SK-N-SH (cell line): ENCODE measurements at regions not wholly inside any gene's neighbourhood (a gene's known extent, or its start where the extent isn't known, plus 50 kb on each side); places are given as distances from the start of the nearest gene placed in this dataset.

Source experiments
- CTCF ChIA-PET: fragments of 300-600, 350-600 bp; formaldehyde crosslinking; extraction: SDS; loops from one replicate; lab custom pipeline; 2021; lab: Yijun Ruan, JAX
- POLR2A ChIA-PET: fragments of 350-600 bp; sonication (Branson Sonifier 250); formaldehyde crosslinking; extraction: SDS; loops from one replicate; lab custom pipeline; 2020; ENCODE audit warnings: antibody characterized with exemption, inconsistent platforms; lab: Yijun Ruan, JAX
- DNase-seq: peaks from one replicate; pipeline ENCODE4 v3.0.0; 2012
- H2AFZ ChIP-seq: fragments of 200-600 bp; sonication (generic); 2 replicates; pipeline ENCODE4 v1.8.1; 2016; ENCODE audit warnings: antibody characterized with exemption, mild to moderate bottlenecking, low read depth
- H3F3A ChIP-seq: fragments of 200-600 bp; sonication (generic); replicated peaks from 2 replicates; pipeline ENCODE3; 2016; ENCODE audit warnings: antibody characterized with exemption, mild to moderate bottlenecking; ENCODE audit not compliant: insufficient read depth
- H3K27ac ChIP-seq, 2 experiments: fragments of 200-500 bp in 1 of 2; fragments of 200-600 bp in 1 of 2; sonication (Bioruptor generic) in 1 of 2; sonication (generic), shearing (Covaris generic) in 1 of 2; 2 replicates each; pipeline versions ENCODE4 v1.5.1 to v1.6.1; 2014 to 2016; ENCODE audit warnings: low read depth in 2 of 2, inconsistent platforms in 1 of 2, low read length in 1 of 2, mild to moderate bottlenecking in 1 of 2, mixed read lengths in 1 of 2
- H3K27me3 ChIP-seq: fragments of 200-600 bp; sonication (generic), shearing (Covaris generic); 2 replicates; pipeline ENCODE4 v1.6.1; 2016; ENCODE audit warnings: mixed run types; ENCODE audit not compliant: insufficient read depth
- H3K36me3 ChIP-seq, 2 experiments: fragments of 200-500 bp in 1 of 2; fragments of 200-600 bp in 1 of 2; sonication (Bioruptor generic) in 1 of 2; sonication (generic) in 1 of 2; replicated peaks in 1 of 2; 2 replicates each; pipeline versions ENCODE3 to v1.5.1; 2014 to 2016; ENCODE audit warnings: low read length in 1 of 2, mild to moderate bottlenecking in 1 of 2; ENCODE audit not compliant: insufficient read depth in 2 of 2, control insufficient read depth in 1 of 2
- H3K4me1 ChIP-seq, 2 experiments: fragments of 200-500 bp in 1 of 2; fragments of 200-600 bp in 1 of 2; sonication (Bioruptor generic) in 1 of 2; sonication (generic), shearing (Covaris generic) in 1 of 2; 2 replicates each; pipeline versions ENCODE4 v1.5.1 to v1.6.1; 2014 to 2016; ENCODE audit warnings: low read depth in 1 of 2, low read length in 1 of 2, mixed run types in 1 of 2; ENCODE audit not compliant: insufficient read depth in 2 of 2, control insufficient read depth in 1 of 2
- H3K4me2 ChIP-seq: fragments of 200-600 bp; sonication (generic), shearing (Covaris generic); 2 replicates; pipeline ENCODE4 v1.6.1; 2017; ENCODE audit warnings: mixed run types
- H3K4me3 ChIP-seq, 2 experiments: fragments of 200-500 bp in 1 of 2; fragments of 200-600 bp in 1 of 2; sonication (Bioruptor generic) in 1 of 2; sonication (generic), shearing (Covaris generic) in 1 of 2; 2 replicates each; pipeline versions ENCODE4 v1.5.1 to v1.8.1; 2014 to 2016; ENCODE audit warnings: low read depth in 2 of 2, inconsistent platforms in 1 of 2, low read length in 1 of 2, mild to moderate bottlenecking in 1 of 2, mixed read lengths in 1 of 2, moderate library complexity in 1 of 2
- H3K79me2 ChIP-seq: fragments of 200-600 bp; sonication (generic); 2 replicates; pipeline ENCODE4 v1.8.1; 2017; ENCODE audit warnings: mild to moderate bottlenecking; ENCODE audit not compliant: insufficient read depth
- H3K9ac ChIP-seq: fragments of 200-600 bp; sonication (generic); 2 replicates; pipeline ENCODE4 v1.6.1; 2017; ENCODE audit warnings: mixed run types
- H3K9me2 ChIP-seq: fragments of 200-600 bp; sonication (generic); 2 replicates; pipeline ENCODE4 v1.6.1; 2017; ENCODE audit warnings: mixed run types
- H3K9me3 ChIP-seq: fragments of 200-600 bp; sonication (generic); 2 replicates; pipeline ENCODE4 v1.6.1; 2017; ENCODE audit warnings: mixed run types, mild to moderate bottlenecking, moderate library complexity
- H4K20me1 ChIP-seq: fragments of 200-600 bp; sonication (generic); 2 replicates; pipeline ENCODE4 v1.6.1; 2017; ENCODE audit warnings: mild to moderate bottlenecking, mixed run types; ENCODE audit not compliant: insufficient read depth
- ELF1 ChIP-seq: IDR thresholded peaks from 2 replicates; pipeline ENCODE4 v1.4.0; 2012
- EP300 ChIP-seq, 2 experiments: IDR thresholded peaks; 2 replicates each; pipeline versions ENCODE4 v1.4.0 to v1.6.1; 2012; ENCODE audit warnings: borderline replicate concordance in 1 of 2, low read depth in 1 of 2, low read length in 1 of 2
- EZH2phosphoT487 ChIP-seq: fragments of 200-600 bp; sonication (generic); IDR thresholded peaks from 2 replicates; pipeline ENCODE4 v1.6.1; 2017; ENCODE audit warnings: low read depth, mixed run types, mild to moderate bottlenecking, antibody characterized with exemption, moderate library complexity, borderline replicate concordance
- FOSL2 ChIP-seq: IDR thresholded peaks from 2 replicates; pipeline ENCODE4 v1.4.0; 2012; ENCODE audit warnings: low read depth, mild to moderate bottlenecking, moderate library complexity, borderline replicate concordance
- FOXJ3 ChIP-seq: sonication (generic); formaldehyde crosslinking; IDR thresholded peaks from 2 replicates; pipeline ENCODE4 v1.5.1; 2020; ENCODE audit warnings: mild to moderate bottlenecking, missing genetic modification reagents
- GATA2 ChIP-seq: sonication (generic); formaldehyde crosslinking; IDR thresholded peaks from 2 replicates; pipeline ENCODE4 v1.5.0; 2020; ENCODE audit warnings: mild to moderate bottlenecking, missing genetic modification reagents
- JUND ChIP-seq: IDR thresholded peaks from 2 replicates; pipeline ENCODE4 v1.4.0; 2012
- MXI1 ChIP-seq: IDR thresholded peaks from 2 replicates; pipeline ENCODE4 v1.6.1; 2012; ENCODE audit warnings: mild to moderate bottlenecking, low read depth, low read length, improper control_type of control experiment
- NFIC ChIP-seq: IDR thresholded peaks from 2 replicates; pipeline ENCODE4 v1.4.0; 2012; ENCODE audit warnings: borderline replicate concordance
- RAD21 ChIP-seq: IDR thresholded peaks from 2 replicates; pipeline ENCODE4 v1.6.1; 2012; ENCODE audit warnings: mild to moderate bottlenecking, low read length
- SMC3 ChIP-seq: IDR thresholded peaks from 2 replicates; pipeline ENCODE4 v1.6.1; 2012; ENCODE audit warnings: low read depth, low read length, improper control_type of control experiment
- TEAD4 ChIP-seq: IDR thresholded peaks from 2 replicates; pipeline ENCODE4 v1.4.0; 2012; ENCODE audit warnings: mild to moderate bottlenecking, borderline replicate concordance; ENCODE audit not compliant: insufficient read depth
- YY1 ChIP-seq: IDR thresholded peaks from 2 replicates; pipeline ENCODE4 v1.4.0; 2012; ENCODE audit warnings: low read depth, mild to moderate bottlenecking
- WGBS: methylation state at CpG from one replicate; pipeline ENCODE4 v1.1.6; 2017; ENCODE audit warnings: low lambda C conversion rate; 5-methylcytosine and 5-hydroxymethylcytosine counted together
- TF ChIP-seq, protein P1 (sequence below): IDR thresholded peaks from 2 replicates; pipeline ENCODE4 v1.4.0; 2012; ENCODE audit warnings: low read depth, borderline replicate concordance
- TF ChIP-seq, protein P2 (sequence below): fragments of 200-600 bp; sonication (generic); IDR thresholded peaks from 2 replicates; pipeline ENCODE4 v1.6.1; 2017; ENCODE audit warnings: antibody characterized with exemption, mild to moderate bottlenecking, moderate library complexity
- TF ChIP-seq, protein P3 (sequence below): fragments of 150-350 bp; IDR thresholded peaks from 2 replicates; pipeline ENCODE4 v1.6.1; 2016; ENCODE audit warnings: mild to moderate bottlenecking, low read depth, low read length
- TF ChIP-seq, protein P4 (sequence below): fragments of 150-350 bp; IDR thresholded peaks from 2 replicates; pipeline ENCODE4 v1.6.1; 2017; ENCODE audit warnings: antibody characterized with exemption, low read length, low read depth, borderline replicate concordance
- TF ChIP-seq, protein P5 (sequence below): IDR thresholded peaks from 2 replicates; pipeline ENCODE4; 2012
- TF ChIP-seq, protein P6 (sequence below): IDR thresholded peaks from 2 replicates; pipeline ENCODE4 v1.4.0; 2012; ENCODE audit warnings: low read depth
- TF ChIP-seq, protein P7 (sequence below): IDR thresholded peaks from 2 replicates; pipeline ENCODE4 v1.6.1; 2012; ENCODE audit warnings: mild to moderate bottlenecking, low read depth, low read length, moderate library complexity

DNA sequence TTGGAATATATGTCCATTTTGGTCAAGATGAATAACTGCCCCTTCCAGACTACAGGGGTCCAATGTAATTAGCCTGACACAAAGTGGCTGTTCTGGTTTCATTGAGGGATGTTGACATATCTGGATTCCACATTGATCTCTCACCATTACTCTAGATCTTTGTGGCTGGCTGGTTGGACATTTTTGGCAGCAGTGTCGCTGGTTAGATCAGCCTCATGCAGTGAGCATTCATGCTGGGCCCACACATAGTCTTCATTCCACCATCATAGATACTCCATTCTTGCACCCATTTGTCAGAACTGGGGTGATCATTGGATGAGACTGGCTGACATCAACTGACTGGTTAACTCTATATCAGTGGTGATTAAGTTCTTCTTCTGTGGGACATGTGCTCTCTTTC is 74.4 kb downstream of the MGST1 start:
- Histone ChIP-seq H3K36me3 (no peaks in the 10 kb centered on the region), H3K4me1 (no peaks in the 10 kb centered on the region), H2AFZ (no peak overlapping the region), H3K4me3 (no peak overlapping the region), H3K27me3 (no peaks in the 10 kb centered on the region), H3F3A (no peaks in the 10 kb centered on the region), H3K27ac (no peak overlapping the region), H3K4me2 (no peak overlapping the region), H3K9me3 (no peaks in the 10 kb centered on the region), H3K79me2 (no peaks in the 10 kb centered on the region), H3K9ac (no peak overlapping the region), H3K9me2 (no peaks in the 10 kb centered on the region), H4K20me1 (no peaks in the 10 kb centered on the region)
- DNase-seq: no peak
- ChIA-PET CTCF (no interaction called here), POLR2A (no interaction called here)
- 13% methylated on average over 1 of the region's 1 CpG for WGBS
- TF ChIP-seq ELF1 (no peak), EP300 (IDR thresholded peaks at IDR 0.05; ENCODE audit: borderline replicate concordance in 1 of 2, low read depth in 1 of 2, low read length in 1 of 2) (no peak), NFIC (no peak), YY1 (no peak), MXI1 (no peak), SMC3 (no peak), FOSL2 (no peak), RAD21 (no peak), EZH2phosphoT487 (no peak), FOXJ3 (no peak), JUND (no peak), GATA2 (CRISPR knock-in tag) (no peak), TEAD4 (no peak)
- TF ChIP-seq, protein P1, sequence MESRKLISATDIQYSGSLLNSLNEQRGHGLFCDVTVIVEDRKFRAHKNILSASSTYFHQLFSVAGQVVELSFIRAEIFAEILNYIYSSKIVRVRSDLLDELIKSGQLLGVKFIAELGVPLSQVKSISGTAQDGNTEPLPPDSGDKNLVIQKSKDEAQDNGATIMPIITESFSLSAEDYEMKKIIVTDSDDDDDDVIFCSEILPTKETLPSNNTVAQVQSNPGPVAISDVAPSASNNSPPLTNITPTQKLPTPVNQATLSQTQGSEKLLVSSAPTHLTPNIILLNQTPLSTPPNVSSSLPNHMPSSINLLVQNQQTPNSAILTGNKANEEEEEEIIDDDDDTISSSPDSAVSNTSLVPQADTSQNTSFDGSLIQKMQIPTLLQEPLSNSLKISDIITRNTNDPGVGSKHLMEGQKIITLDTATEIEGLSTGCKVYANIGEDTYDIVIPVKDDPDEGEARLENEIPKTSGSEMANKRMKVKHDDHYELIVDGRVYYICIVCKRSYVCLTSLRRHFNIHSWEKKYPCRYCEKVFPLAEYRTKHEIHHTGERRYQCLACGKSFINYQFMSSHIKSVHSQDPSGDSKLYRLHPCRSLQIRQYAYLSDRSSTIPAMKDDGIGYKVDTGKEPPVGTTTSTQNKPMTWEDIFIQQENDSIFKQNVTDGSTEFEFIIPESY: no peak
- TF ChIP-seq, protein P2, sequence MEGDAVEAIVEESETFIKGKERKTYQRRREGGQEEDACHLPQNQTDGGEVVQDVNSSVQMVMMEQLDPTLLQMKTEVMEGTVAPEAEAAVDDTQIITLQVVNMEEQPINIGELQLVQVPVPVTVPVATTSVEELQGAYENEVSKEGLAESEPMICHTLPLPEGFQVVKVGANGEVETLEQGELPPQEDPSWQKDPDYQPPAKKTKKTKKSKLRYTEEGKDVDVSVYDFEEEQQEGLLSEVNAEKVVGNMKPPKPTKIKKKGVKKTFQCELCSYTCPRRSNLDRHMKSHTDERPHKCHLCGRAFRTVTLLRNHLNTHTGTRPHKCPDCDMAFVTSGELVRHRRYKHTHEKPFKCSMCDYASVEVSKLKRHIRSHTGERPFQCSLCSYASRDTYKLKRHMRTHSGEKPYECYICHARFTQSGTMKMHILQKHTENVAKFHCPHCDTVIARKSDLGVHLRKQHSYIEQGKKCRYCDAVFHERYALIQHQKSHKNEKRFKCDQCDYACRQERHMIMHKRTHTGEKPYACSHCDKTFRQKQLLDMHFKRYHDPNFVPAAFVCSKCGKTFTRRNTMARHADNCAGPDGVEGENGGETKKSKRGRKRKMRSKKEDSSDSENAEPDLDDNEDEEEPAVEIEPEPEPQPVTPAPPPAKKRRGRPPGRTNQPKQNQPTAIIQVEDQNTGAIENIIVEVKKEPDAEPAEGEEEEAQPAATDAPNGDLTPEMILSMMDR: no peak
- TF ChIP-seq, protein P3, sequence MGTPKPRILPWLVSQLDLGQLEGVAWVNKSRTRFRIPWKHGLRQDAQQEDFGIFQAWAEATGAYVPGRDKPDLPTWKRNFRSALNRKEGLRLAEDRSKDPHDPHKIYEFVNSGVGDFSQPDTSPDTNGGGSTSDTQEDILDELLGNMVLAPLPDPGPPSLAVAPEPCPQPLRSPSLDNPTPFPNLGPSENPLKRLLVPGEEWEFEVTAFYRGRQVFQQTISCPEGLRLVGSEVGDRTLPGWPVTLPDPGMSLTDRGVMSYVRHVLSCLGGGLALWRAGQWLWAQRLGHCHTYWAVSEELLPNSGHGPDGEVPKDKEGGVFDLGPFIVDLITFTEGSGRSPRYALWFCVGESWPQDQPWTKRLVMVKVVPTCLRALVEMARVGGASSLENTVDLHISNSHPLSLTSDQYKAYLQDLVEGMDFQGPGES: no peak
- TF ChIP-seq, protein P4, sequence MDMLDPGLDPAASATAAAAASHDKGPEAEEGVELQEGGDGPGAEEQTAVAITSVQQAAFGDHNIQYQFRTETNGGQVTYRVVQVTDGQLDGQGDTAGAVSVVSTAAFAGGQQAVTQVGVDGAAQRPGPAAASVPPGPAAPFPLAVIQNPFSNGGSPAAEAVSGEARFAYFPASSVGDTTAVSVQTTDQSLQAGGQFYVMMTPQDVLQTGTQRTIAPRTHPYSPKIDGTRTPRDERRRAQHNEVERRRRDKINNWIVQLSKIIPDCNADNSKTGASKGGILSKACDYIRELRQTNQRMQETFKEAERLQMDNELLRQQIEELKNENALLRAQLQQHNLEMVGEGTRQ: no peak
- TF ChIP-seq, protein P5, sequence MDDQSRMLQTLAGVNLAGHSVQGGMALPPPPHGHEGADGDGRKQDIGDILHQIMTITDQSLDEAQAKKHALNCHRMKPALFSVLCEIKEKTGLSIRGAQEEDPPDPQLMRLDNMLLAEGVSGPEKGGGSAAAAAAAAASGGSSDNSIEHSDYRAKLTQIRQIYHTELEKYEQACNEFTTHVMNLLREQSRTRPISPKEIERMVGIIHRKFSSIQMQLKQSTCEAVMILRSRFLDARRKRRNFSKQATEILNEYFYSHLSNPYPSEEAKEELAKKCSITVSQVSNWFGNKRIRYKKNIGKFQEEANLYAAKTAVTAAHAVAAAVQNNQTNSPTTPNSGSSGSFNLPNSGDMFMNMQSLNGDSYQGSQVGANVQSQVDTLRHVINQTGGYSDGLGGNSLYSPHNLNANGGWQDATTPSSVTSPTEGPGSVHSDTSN: no peak
- TF ChIP-seq, protein P6, sequence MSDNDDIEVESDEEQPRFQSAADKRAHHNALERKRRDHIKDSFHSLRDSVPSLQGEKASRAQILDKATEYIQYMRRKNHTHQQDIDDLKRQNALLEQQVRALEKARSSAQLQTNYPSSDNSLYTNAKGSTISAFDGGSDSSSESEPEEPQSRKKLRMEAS: no peak
- TF ChIP-seq, protein P7, sequence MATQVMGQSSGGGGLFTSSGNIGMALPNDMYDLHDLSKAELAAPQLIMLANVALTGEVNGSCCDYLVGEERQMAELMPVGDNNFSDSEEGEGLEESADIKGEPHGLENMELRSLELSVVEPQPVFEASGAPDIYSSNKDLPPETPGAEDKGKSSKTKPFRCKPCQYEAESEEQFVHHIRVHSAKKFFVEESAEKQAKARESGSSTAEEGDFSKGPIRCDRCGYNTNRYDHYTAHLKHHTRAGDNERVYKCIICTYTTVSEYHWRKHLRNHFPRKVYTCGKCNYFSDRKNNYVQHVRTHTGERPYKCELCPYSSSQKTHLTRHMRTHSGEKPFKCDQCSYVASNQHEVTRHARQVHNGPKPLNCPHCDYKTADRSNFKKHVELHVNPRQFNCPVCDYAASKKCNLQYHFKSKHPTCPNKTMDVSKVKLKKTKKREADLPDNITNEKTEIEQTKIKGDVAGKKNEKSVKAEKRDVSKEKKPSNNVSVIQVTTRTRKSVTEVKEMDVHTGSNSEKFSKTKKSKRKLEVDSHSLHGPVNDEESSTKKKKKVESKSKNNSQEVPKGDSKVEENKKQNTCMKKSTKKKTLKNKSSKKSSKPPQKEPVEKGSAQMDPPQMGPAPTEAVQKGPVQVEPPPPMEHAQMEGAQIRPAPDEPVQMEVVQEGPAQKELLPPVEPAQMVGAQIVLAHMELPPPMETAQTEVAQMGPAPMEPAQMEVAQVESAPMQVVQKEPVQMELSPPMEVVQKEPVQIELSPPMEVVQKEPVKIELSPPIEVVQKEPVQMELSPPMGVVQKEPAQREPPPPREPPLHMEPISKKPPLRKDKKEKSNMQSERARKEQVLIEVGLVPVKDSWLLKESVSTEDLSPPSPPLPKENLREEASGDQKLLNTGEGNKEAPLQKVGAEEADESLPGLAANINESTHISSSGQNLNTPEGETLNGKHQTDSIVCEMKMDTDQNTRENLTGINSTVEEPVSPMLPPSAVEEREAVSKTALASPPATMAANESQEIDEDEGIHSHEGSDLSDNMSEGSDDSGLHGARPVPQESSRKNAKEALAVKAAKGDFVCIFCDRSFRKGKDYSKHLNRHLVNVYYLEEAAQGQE: no peak
